ENCODE measurements at regions not wholly inside any gene's neighbourhood (a gene's known extent, or its start where the extent isn't known, plus 50 kb on each side); places are given as distances from the start of the nearest gene placed in this dataset.

GRCh38 chr18:45295388-45295787 lies 319.9 kb upstream of the SLC14A2 start:
- no peak overlapping the region for H3K4me3 ChIP-seq (replicated peaks; ENCODE audit: low read depth, low read length)
- DNase-seq (ENCODE audit: extremely low read depth, low read depth): no peak
- no peak for TF ChIP-seq CTCF (IDR thresholded peaks at IDR 0.05; ENCODE audit: low read depth, low read length, missing control alignments)

GRCh38 chr18:45298986-45299385 lies 316.3 kb upstream of the SLC14A2 start:
- no peak for DNase-seq (ENCODE audit: extremely low read depth, low read depth)
- TF ChIP-seq CTCF (IDR thresholded peaks at IDR 0.05; ENCODE audit: low read depth, low read length, missing control alignments): no peak
- H3K4me3 ChIP-seq (replicated peaks; ENCODE audit: low read depth, low read length): no peak overlapping the region

- H3K4me3 ChIP-seq (replicated peaks; ENCODE audit: low read depth, low read length): no peak overlapping the region
- no peak for TF ChIP-seq CTCF (IDR thresholded peaks at IDR 0.05; ENCODE audit: low read depth, low read length, missing control alignments)
- no peak for DNase-seq (ENCODE audit: extremely low read depth, low read depth)
Measured at GRCh38 chr18:45303026-45303425, 312.2 kb upstream of the SLC14A2 start.

- no peak for TF ChIP-seq CTCF (IDR thresholded peaks at IDR 0.05; ENCODE audit: low read depth, low read length, missing control alignments)
- DNase-seq (ENCODE audit: extremely low read depth, low read depth): no peak
- no peak overlapping the region for H3K4me3 ChIP-seq (replicated peaks; ENCODE audit: low read depth, low read length)
Measured at GRCh38 chr18:45304558-45304957, 310.7 kb upstream of the SLC14A2 start.

- TF ChIP-seq CTCF (IDR thresholded peaks at IDR 0.05; ENCODE audit: low read depth, low read length, missing control alignments): no peak
- no peak overlapping the region for H3K4me3 ChIP-seq (replicated peaks; ENCODE audit: low read depth, low read length)
- no peak for DNase-seq (ENCODE audit: extremely low read depth, low read depth)
Measured at GRCh38 chr18:45312555-45313126, 302.6 kb upstream of the SLC14A2 start.

- TF ChIP-seq CTCF (IDR thresholded peaks at IDR 0.05; ENCODE audit: low read depth, low read length, missing control alignments): no peak
- no peak overlapping the region for H3K4me3 ChIP-seq (replicated peaks; ENCODE audit: low read depth, low read length)
- no peak for DNase-seq (ENCODE audit: extremely low read depth, low read depth)
Measured at GRCh38 chr18:45316127-45316526, 299.1 kb upstream of the SLC14A2 start.
